GM18867 (cell line): ENCODE measurements at regions not wholly inside any gene's neighbourhood (a gene's known extent, or its start where the extent isn't known, plus 50 kb on each side); places are given as distances from the start of the nearest gene placed in this dataset.

Source experiments
- ATAC-seq: cut with Tn5 transposase; IDR thresholded peaks from one replicate; pipeline ENCODE4 v1.9.1; 2021; ENCODE audit warnings: mild to moderate bottlenecking, moderate library complexity; ENCODE audit not compliant: unreplicated experiment

GRCh38 chr4:10181745-10182445, 65.3 kb upstream of the WDR1 start:
- no peak for ATAC-seq

- ATAC-seq, result peak; percentile 97
These were observed 64.5 kb upstream of the WDR1 start for GRCh38 chr4:10180927-10181744.

- ATAC-seq, result no peak
These were observed 64.0 kb upstream of the WDR1 start for GRCh38 chr4:10180603-10180926.

GRCh38 chr4:10179957-10180602, 63.5 kb upstream of the WDR1 start:
- no peak for ATAC-seq

GRCh38 chr4:10178763-10179162, 62.2 kb upstream of the WDR1 start:
- no peak for ATAC-seq

- no peak for ATAC-seq
These were observed 59.0 kb upstream of the WDR1 start for GRCh38 chr4:10175626-10176025.

GRCh38 chr4:10173754-10174749, 57.5 kb upstream of the WDR1 start:
- no peak for ATAC-seq

GRCh38 chr4:10173037-10173753, 56.6 kb upstream of the WDR1 start:
- ATAC-seq, result no peak

GRCh38 chr4:10172278-10172921, 55.8 kb upstream of the WDR1 start:
- ATAC-seq, result no peak

- ATAC-seq, result no peak
These were observed 54.5 kb upstream of the WDR1 start for GRCh38 chr4:10171055-10171454.

- ATAC-seq, result no peak
These were observed 53.3 kb upstream of the WDR1 start for GRCh38 chr4:10169839-10170387.

GRCh38 chr4:10168151-10168550, 51.6 kb upstream of the WDR1 start:
- no peak for ATAC-seq

GRCh38 chr4:10167201-10167600, 50.6 kb upstream of the WDR1 start:
- no peak for ATAC-seq
